Body of pancreas (tissue), 4 donors: ENCODE measurements at regions not wholly inside any gene's neighbourhood (a gene's known extent, or its start where the extent isn't known, plus 50 kb on each side); places are given as distances from the start of the nearest gene placed in this dataset.

ENCODE experiments used
- CTCF ChIP-seq, 7 experiments: fragments of 450-650 bp in 4 of 7; fragments of 200-600 bp in 3 of 7; sonication (generic) in 3 of 7; IDR thresholded peaks; one replicate each; pipeline ENCODE4 v1.5.1; 2016 to 2019; ENCODE audit warnings: antibody characterized with exemption in 7 of 7
- POLR2A ChIP-seq, 3 donors: fragments of 450-650 bp; IDR thresholded peaks; one replicate each; pipeline ENCODE4 v1.6.1; 2016; ENCODE audit warnings: antibody characterized with exemption in 3 of 3, mild to moderate bottlenecking in 2 of 3

GRCh38 chr1:13981142-13981541 lies 281.2 kb downstream of the PRDM2 start:
- TF ChIP-seq CTCF (IDR thresholded peaks at IDR 0.05) (no peak), POLR2A (IDR thresholded peaks at IDR 0.05) (no peak)
